ENCODE measurements at regions not wholly inside any gene's neighbourhood (a gene's known extent, or its start where the extent isn't known, plus 50 kb on each side); places are given as distances from the start of the nearest gene placed in this dataset.

- TF ChIP-seq CTCF (IDR thresholded peaks at IDR 0.05) (no peak), POLR2A (IDR thresholded peaks at IDR 0.05) (no peak)
These were observed 295.6 kb upstream of the DDHD1 start for GRCh38 chr14:53448682-53449081.

Data from thyroid gland (tissue), 4 donors.